ENCODE measurements at regions not wholly inside any gene's neighbourhood (a gene's known extent, or its start where the extent isn't known, plus 50 kb on each side); places are given as distances from the start of the nearest gene placed in this dataset.
A peak's percentile ranks its signal among the peaks of the same experiment; 100 is the strongest.

DNA sequence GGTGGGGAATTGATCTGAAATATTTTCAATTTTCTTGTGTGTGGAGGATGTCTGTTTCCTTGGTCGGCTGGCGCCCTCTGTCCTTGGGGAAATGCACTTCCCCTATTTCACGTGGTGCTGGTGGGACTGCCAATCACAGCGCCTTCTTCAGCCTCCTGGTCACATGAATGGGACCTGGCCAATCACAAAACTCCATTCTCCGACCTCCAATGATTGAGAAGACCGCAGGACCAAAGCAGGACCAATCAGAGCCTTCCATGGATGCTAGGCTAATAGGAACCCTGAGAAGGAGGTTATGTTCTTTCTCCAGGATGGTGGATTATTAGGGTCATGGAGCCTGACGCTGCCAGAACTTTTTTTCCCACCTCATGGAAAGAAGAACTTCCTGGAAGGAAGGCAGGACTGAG lies 188.7 kb downstream of the TTC8 start:
- H3K4me1 ChIP-seq (ENCODE audit: control insufficient read depth in 5 of 5, insufficient read depth in 5 of 5, low read length in 5 of 5) = no peaks in the 10 kb centered on the region
- ATAC-seq (ENCODE audit: insufficient read depth, low FRiP score) = peak; percentile 53
- WGBS, 2 donors = 68% methylated on average over 7 of the region's 7 CpGs
- no peak overlapping the region for H3K9ac ChIP-seq (ENCODE audit: insufficient read depth in 1 of 2, low read length in 2 of 2)
- peak in 2 of 3 donors; percentile 23 for DNase-seq
- no peak overlapping the region for H3K27ac ChIP-seq (ENCODE audit: low read depth in 1 of 2, low read length in 1 of 2)
- TF ChIP-seq, protein P1, sequence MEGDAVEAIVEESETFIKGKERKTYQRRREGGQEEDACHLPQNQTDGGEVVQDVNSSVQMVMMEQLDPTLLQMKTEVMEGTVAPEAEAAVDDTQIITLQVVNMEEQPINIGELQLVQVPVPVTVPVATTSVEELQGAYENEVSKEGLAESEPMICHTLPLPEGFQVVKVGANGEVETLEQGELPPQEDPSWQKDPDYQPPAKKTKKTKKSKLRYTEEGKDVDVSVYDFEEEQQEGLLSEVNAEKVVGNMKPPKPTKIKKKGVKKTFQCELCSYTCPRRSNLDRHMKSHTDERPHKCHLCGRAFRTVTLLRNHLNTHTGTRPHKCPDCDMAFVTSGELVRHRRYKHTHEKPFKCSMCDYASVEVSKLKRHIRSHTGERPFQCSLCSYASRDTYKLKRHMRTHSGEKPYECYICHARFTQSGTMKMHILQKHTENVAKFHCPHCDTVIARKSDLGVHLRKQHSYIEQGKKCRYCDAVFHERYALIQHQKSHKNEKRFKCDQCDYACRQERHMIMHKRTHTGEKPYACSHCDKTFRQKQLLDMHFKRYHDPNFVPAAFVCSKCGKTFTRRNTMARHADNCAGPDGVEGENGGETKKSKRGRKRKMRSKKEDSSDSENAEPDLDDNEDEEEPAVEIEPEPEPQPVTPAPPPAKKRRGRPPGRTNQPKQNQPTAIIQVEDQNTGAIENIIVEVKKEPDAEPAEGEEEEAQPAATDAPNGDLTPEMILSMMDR (IDR thresholded peaks at IDR 0.05; ENCODE audit: control extremely low read depth, extremely low read depth) = no peak
- H3K36me3 ChIP-seq (ENCODE audit: control insufficient read depth in 4 of 4, insufficient read depth in 4 of 4, low read length in 4 of 4) = no peaks in the 10 kb centered on the region
- no peak overlapping the region for H3K4me3 ChIP-seq
- no peaks in the 10 kb centered on the region for H3K9me3 ChIP-seq (ENCODE audit: control insufficient read depth in 4 of 4, insufficient read depth in 3 of 4, low read length in 3 of 4)
- H3K27me3 ChIP-seq (ENCODE audit: control insufficient read depth in 3 of 3, insufficient read depth in 3 of 3, low read length in 2 of 3) = no peaks in the 10 kb centered on the region

DNA sequence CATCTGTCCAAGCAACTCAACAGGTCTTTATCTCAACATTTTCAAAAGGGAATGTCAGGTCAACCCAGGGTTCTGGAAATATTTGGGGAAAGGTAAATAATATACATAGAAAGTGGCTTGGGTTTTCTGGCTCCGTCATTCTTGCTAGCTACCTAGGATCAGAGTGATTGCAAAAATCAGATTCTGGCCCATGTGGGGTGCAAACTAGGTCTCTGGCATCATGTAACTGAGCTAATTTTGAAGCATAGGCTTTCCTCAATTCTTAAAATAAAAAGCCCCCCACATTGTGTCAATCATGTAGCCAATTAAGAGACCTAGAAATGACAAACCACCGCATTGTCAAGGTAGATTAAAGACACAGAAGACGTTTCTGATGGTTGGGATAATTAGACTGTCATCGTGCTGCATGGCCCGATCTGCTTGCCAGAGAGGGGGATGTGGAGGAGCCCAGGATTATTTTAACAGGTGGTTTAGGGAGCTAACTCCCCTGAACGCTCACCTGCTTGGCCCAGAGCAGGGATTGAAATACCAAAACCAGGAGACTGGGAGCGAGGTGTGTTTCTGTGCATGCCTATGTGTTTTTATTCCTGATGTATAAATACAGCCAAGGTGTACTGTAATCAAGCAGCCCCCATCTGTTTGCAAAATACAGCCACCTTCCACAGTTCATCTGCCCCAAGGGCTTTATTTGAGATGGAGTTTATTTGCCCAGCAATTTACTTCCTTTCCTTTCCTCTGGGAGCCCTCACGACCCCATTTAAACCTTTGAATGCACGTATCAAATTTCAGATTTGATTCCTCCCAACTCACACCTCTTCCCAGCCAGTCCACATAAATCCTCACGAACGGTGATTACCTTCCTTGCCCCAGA lies 189.5 kb downstream of the TTC8 start:
- no peak for DNase-seq
- H3K9ac ChIP-seq (ENCODE audit: insufficient read depth in 1 of 2, low read length in 2 of 2) = no peak overlapping the region
- 60% methylated on average over 11 of the region's 11 CpGs for WGBS, 2 donors
- no peak overlapping the region for H3K4me3 ChIP-seq
- H3K27me3 ChIP-seq (ENCODE audit: control insufficient read depth in 3 of 3, insufficient read depth in 3 of 3, low read length in 2 of 3) = no peaks in the 10 kb centered on the region
- H3K36me3 ChIP-seq (ENCODE audit: control insufficient read depth in 4 of 4, insufficient read depth in 4 of 4, low read length in 4 of 4) = no peaks in the 10 kb centered on the region
- H3K9me3 ChIP-seq (ENCODE audit: control insufficient read depth in 4 of 4, insufficient read depth in 3 of 4, low read length in 3 of 4) = no peaks in the 10 kb centered on the region
- ATAC-seq (ENCODE audit: insufficient read depth, low FRiP score) = no peak
- TF ChIP-seq, protein P1 (IDR thresholded peaks at IDR 0.05; ENCODE audit: control extremely low read depth, extremely low read depth) = no peak
- no peaks in the 10 kb centered on the region for H3K4me1 ChIP-seq (ENCODE audit: control insufficient read depth in 5 of 5, insufficient read depth in 5 of 5, low read length in 5 of 5)
- no peak overlapping the region for H3K27ac ChIP-seq (ENCODE audit: low read depth in 1 of 2, low read length in 1 of 2)

DNA sequence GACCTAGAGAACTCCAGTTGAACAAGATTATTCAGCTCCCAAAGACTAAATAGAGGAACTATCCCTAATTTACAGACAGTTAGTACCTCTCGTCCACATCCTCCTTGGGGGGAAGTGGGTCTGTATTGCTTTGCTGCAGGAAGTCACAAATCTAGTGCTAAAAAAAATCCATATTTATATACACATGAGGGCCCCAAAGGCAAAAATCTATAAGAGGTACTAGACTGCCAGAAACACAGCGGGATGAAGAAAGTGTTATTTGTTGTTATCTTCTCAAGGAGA lies 190.1 kb downstream of the TTC8 start:
- TF ChIP-seq, protein P1 (IDR thresholded peaks at IDR 0.05; ENCODE audit: control extremely low read depth, extremely low read depth) = no peak
- Histone ChIP-seq H3K4me3 (no peak overlapping the region), H3K4me1 (ENCODE audit: control insufficient read depth in 5 of 5, insufficient read depth in 5 of 5, low read length in 5 of 5) (no peaks in the 10 kb centered on the region), H3K9me3 (ENCODE audit: control insufficient read depth in 4 of 4, insufficient read depth in 3 of 4, low read length in 3 of 4) (no peaks in the 10 kb centered on the region), H3K27me3 (ENCODE audit: control insufficient read depth in 3 of 3, insufficient read depth in 3 of 3, low read length in 2 of 3) (no peaks in the 10 kb centered on the region), H3K9ac (ENCODE audit: insufficient read depth in 1 of 2, low read length in 2 of 2) (no peak overlapping the region), H3K36me3 (ENCODE audit: control insufficient read depth in 4 of 4, insufficient read depth in 4 of 4, low read length in 4 of 4) (no peaks in the 10 kb centered on the region), H3K27ac (ENCODE audit: low read depth in 1 of 2, low read length in 1 of 2) (no peak overlapping the region)
- DNase-seq (no peak), ATAC-seq (ENCODE audit: insufficient read depth, low FRiP score) (no peak)
- 14 to 32% methylated on average over 2 of the region's 2 CpGs for WGBS, 2 donors

DNA sequence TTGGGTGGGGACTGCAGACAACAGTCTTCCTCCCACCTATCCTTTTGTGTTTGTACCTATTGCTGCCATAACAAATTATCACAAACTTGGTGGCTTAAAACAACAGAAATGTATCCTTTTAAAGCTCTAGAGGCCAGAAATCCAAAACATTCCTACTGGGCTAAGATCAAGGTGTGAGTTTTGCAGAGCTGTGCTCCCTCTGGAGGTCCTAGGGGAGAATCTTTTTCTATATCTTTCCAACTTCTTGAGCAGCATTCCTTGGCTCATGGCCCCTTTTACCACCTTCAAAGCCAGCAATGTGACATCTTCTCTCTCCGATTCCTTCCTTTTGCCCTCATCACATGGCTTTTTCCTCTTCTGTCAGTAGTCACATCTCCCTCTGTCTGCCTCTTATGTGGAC lies 190.6 kb downstream of the TTC8 start:
- TF ChIP-seq, protein P1 (IDR thresholded peaks at IDR 0.05; ENCODE audit: control extremely low read depth, extremely low read depth) = no peak
- no peak overlapping the region for H3K4me3 ChIP-seq
- no peak for ATAC-seq (ENCODE audit: insufficient read depth, low FRiP score)

More for the DNA sequence above, 190.6 kb downstream of the TTC8 start:
- Histone ChIP-seq H3K27ac (ENCODE audit: low read depth in 1 of 2, low read length in 1 of 2) (no peak overlapping the region), H3K9me3 (ENCODE audit: control insufficient read depth in 4 of 4, insufficient read depth in 3 of 4, low read length in 3 of 4) (no peaks in the 10 kb centered on the region), H3K4me1 (ENCODE audit: control insufficient read depth in 5 of 5, insufficient read depth in 5 of 5, low read length in 5 of 5) (no peaks in the 10 kb centered on the region), H3K9ac (ENCODE audit: insufficient read depth in 1 of 2, low read length in 2 of 2) (no peak overlapping the region), H3K36me3 (ENCODE audit: control insufficient read depth in 4 of 4, insufficient read depth in 4 of 4, low read length in 4 of 4) (no peaks in the 10 kb centered on the region), H3K27me3 (ENCODE audit: control insufficient read depth in 3 of 3, insufficient read depth in 3 of 3, low read length in 2 of 3) (no peaks in the 10 kb centered on the region)
- WGBS, 2 donors = 90% methylated on average over 1 of the region's 1 CpG
- no peak for DNase-seq
